Uterus (tissue), 3 donors: ENCODE measurements at regions not wholly inside any gene's neighbourhood (a gene's known extent, or its start where the extent isn't known, plus 50 kb on each side); places are given as distances from the start of the nearest gene placed in this dataset.
"Not testable (repeated sequence)": the region's sequence is repeated elsewhere in the genome, so short reads cannot be mapped to it uniquely, and the experiment has no call there.

ENCODE experiments used
- DNase-seq, 2 donors: peaks; one replicate each; pipeline ENCODE4 v3.0.0-alpha.2; 2019 to 2020
- H3K27ac ChIP-seq, 2 donors: fragments of 200-600 bp; sonication (generic); 1 replicate in 1 of 2; 2 replicates in 1 of 2; pipeline ENCODE4 v1.5.1; 2016 to 2018
- H3K27me3 ChIP-seq, 2 donors: fragments of 200-600 bp; sonication (generic); one replicate each; pipeline ENCODE4 v1.5.1; 2018 to 2019; ENCODE audit warnings: control low read depth in 1 of 2
- H3K36me3 ChIP-seq, 2 donors: fragments of 200-600 bp; sonication (generic); one replicate each; pipeline ENCODE4 v1.5.1; 2019; ENCODE audit warnings: control low read depth in 1 of 2
- H3K4me1 ChIP-seq, 2 donors: fragments of 200-600 bp; sonication (generic); one replicate each; pipeline ENCODE4 v1.5.1; 2018 to 2019; ENCODE audit warnings: control low read depth in 1 of 2
- H3K4me3 ChIP-seq, 2 donors: fragments of 200-600 bp; sonication (generic); 1 replicate in 1 of 2; 2 replicates in 1 of 2; pipeline ENCODE4 v1.5.1; 2018 to 2019; ENCODE audit warnings: mild to moderate bottlenecking in 1 of 2
- H3K9me3 ChIP-seq, 2 donors: fragments of 200-600 bp; sonication (generic); one replicate each; pipeline ENCODE4 v1.5.1; 2019; ENCODE audit warnings: control low read depth in 1 of 2
- POLR2A ChIP-seq, 2 donors: fragments of 450-650 bp; IDR thresholded peaks; one replicate each; pipeline ENCODE4 v1.6.1; 2016; ENCODE audit warnings: antibody characterized with exemption in 2 of 2, mild to moderate bottlenecking in 1 of 2, moderate library complexity in 1 of 2
- intact Hi-C: fragments of 100-400 bp; cut with DNase I; formaldehyde crosslinking; loops from one replicate; pipeline ENCODE4 v1.15.1; 2023; ENCODE audit warnings: low total_unique reads
- TF ChIP-seq, protein P1 (sequence below), 4 experiments: fragments of 200-600 bp in 2 of 4; fragments of 450-650 bp in 2 of 4; sonication (generic) in 2 of 4; IDR thresholded peaks; one replicate each; pipeline ENCODE4 v1.5.1; 2016 to 2019; ENCODE audit warnings: antibody characterized with exemption in 4 of 4, mild to moderate bottlenecking in 2 of 4, moderate library complexity in 1 of 4
- donor health status: DM: yes; HTN: yes; CAD: no.

DNA sequence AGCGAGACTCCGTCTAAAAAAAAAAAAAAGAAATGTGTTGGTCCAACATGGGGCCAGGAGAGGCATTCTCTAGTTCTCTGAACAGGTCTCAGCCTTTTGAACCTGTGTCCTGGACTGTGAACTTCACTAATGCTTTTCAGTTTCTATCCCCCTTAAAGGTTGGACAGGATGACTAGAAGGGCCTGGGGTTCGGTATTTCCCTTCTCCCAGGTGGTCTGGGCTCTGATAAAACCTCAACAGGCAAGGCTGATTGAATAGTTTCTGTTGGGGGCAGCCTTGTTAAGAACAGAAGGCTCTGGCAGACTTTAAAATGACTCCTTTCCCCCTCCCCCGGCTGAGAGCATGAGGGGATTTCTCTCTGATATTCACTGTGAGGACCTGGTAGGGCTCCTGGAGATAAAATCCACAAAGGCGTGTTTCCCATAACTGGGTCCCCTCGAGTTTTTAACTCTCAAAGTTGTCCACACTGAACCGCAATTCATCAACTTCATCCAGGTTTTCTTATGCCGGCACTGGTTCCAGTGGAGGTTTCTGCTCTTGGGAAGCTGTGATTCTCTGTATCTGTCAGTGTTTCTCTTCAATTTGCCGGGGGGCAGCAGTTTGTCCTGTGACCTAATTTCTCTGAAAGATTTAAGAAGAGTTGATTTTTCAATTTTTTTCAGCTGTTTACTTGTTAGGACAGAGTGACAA lies 91.3 kb downstream of the METRNL start:
- no peaks in the 10 kb centered on the region for H3K4me1 ChIP-seq
- H3K27ac ChIP-seq: no peak overlapping the region
- H3K9me3 ChIP-seq: no peaks in the 10 kb centered on the region
- DNase-seq: no peak
- H3K36me3 ChIP-seq: no peaks in the 10 kb centered on the region
- no peak for TF ChIP-seq POLR2A (IDR thresholded peaks at IDR 0.05)
- TF ChIP-seq, protein P1, sequence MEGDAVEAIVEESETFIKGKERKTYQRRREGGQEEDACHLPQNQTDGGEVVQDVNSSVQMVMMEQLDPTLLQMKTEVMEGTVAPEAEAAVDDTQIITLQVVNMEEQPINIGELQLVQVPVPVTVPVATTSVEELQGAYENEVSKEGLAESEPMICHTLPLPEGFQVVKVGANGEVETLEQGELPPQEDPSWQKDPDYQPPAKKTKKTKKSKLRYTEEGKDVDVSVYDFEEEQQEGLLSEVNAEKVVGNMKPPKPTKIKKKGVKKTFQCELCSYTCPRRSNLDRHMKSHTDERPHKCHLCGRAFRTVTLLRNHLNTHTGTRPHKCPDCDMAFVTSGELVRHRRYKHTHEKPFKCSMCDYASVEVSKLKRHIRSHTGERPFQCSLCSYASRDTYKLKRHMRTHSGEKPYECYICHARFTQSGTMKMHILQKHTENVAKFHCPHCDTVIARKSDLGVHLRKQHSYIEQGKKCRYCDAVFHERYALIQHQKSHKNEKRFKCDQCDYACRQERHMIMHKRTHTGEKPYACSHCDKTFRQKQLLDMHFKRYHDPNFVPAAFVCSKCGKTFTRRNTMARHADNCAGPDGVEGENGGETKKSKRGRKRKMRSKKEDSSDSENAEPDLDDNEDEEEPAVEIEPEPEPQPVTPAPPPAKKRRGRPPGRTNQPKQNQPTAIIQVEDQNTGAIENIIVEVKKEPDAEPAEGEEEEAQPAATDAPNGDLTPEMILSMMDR (IDR thresholded peaks at IDR 0.05): no peak
- H3K4me3 ChIP-seq: no peak overlapping the region
- intact Hi-C loops: no loop called here
- no peaks in the 10 kb centered on the region for H3K27me3 ChIP-seq

DNA sequence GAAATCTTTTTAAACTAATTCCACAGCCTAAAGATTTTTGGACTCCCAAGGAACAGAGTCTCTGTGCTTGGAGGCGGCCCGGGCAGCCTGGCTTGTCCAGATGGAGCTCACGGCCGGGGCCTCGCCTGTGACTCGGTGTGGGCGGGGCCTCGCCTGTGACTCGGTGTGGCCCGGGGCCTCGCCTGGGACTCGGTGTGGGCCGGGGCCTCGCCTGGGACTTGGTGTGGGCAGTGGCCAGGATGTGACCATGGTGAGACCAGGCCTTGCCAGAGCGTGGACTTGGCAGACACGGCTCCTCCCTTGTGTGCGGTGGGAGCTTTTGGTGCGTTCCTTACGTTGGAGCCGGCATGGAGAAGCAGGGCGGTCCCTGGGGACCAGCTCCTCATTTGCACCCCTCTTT lies 92.3 kb downstream of the METRNL start:
- H3K4me1 ChIP-seq: no peaks in the 10 kb centered on the region
- no peak overlapping the region for H3K27ac ChIP-seq
- no peak overlapping the region for H3K4me3 ChIP-seq
- H3K27me3 ChIP-seq: no peaks in the 10 kb centered on the region
- TF ChIP-seq POLR2A (IDR thresholded peaks at IDR 0.05): no peak
- TF ChIP-seq, protein P1 (IDR thresholded peaks at IDR 0.05): no peak
- H3K9me3 ChIP-seq: no peaks in the 10 kb centered on the region
- H3K36me3 ChIP-seq: no peaks in the 10 kb centered on the region
- peak in 1 of 2 donors; percentile 9 for DNase-seq
- intact Hi-C loops: no loop called here

DNA sequence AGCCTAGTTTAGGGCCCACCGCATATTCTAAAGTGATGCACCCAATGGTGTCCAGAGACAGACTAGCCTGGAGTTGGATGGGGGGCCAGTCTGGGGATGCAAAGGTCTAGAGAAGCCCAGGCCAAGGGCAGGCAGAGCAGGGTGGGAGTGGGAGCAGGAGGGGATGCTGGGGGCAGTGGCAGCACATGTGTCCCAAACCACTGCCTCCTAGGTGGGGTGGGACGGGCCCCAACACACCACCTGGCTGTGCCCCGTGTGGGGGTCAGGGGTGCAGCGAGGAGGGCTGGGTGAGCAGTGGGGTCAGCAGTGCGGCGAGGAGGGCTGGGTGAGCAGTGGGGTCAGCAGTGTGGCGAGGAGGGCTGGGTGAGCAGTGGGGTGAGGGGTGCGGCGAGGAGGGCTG lies 92.7 kb downstream of the METRNL start:
- H3K4me1 ChIP-seq, H3K27me3 ChIP-seq, H3K27ac ChIP-seq, H3K9me3 ChIP-seq, H3K4me3 ChIP-seq, intact Hi-C loops, H3K36me3 ChIP-seq: not testable (repeated sequence)
- peak in 1 of 2 donors; percentile 7 for DNase-seq

DNA sequence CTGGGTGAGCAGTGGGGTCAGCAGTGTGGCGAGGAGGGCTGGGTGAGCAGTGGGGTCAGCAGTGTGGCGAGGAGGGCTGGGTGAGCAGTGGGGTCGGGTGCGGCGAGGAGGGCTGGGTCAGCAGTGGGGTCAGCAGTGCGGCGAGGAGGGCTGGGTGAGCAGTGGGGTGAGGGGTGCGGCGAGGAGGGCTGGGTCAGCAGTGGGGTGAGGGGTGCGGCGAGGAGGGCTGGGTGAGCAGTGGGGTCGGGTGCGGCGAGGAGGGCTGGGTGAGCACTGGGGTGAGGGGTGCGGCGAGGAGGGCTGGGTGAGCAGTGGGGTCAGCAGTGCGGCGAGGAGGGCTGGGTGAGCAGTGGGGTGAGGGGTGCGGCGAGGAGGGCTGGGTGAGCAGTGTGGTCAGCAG lies 93.2 kb downstream of the METRNL start:
- H3K27me3 ChIP-seq, intact Hi-C loops, DNase-seq, H3K4me3 ChIP-seq, H3K36me3 ChIP-seq, H3K27ac ChIP-seq, H3K4me1 ChIP-seq, H3K9me3 ChIP-seq: not testable (repeated sequence)

DNA sequence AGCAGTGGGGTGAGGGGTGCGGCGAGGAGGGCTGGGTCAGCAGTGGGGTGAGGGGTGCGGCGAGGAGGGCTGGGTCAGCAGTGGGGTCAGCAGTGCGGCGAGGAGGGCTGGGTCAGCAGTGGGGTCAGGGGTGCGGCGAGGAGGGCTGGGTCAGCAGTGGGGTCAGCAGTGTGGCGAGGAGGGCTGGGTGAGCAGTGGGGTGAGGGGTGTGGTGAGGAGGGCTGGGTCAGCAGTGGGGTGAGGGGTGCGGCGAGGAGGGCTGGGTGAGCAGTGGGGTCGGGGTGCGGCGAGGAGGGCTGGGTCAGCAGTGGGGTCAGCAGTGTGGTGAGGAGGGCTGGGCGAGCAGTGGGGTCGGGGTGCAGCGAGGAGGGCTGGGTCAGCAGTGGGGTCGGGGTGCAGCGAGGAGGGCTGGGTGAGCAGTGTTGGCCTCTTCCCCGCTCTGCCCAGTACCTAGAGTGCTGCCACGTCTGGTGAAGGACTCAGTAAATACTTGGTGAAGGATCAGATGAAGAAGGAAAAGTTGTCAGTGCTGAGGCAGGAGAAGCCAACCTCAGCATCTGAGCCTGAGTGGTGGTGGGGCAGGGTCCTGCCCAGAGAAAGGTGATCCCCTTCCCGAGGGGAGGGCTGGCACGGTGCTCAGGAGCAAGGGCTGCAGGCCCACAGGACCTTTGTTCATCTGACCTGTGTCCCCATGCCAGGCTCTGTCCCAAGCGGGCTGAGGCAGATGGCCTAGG lies 93.9 kb downstream of the METRNL start:
- DNase-seq: peak in 1 of 2 donors; percentile 12
- H3K27me3 ChIP-seq, H3K36me3 ChIP-seq, H3K4me3 ChIP-seq, H3K27ac ChIP-seq, intact Hi-C loops, H3K9me3 ChIP-seq, H3K4me1 ChIP-seq: not testable (repeated sequence)

DNA sequence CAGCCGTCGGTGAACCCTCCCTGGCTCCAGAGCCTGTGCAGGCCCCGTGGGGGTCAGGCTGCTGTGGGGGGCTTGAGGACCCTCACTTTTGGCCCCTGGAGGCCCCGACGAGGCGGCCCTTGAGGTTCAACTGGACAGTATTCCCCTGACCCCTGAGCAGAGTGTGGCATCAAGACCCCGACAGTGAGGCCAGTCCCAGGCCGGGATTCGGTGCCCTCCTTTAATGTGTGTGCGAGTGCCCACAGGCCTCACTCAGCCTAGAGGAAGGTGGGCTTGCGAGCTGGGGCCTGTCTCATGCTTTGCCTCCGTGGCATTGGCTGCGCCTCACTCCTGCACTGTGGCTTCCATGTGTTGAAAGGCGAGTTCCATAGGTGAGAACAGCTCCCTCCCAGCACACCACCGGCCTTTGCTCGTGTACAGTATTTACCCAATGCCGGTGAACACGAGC lies 94.5 kb downstream of the METRNL start:
- Histone ChIP-seq H3K4me1 (no peaks in the 10 kb centered on the region), H3K27ac (no peak overlapping the region), H3K4me3 (no peak overlapping the region), H3K27me3 (no peaks in the 10 kb centered on the region), H3K36me3 (no peaks in the 10 kb centered on the region), H3K9me3 (no peaks in the 10 kb centered on the region)
- no peak for TF ChIP-seq POLR2A (IDR thresholded peaks at IDR 0.05)
- TF ChIP-seq, protein P1 (IDR thresholded peaks at IDR 0.05): no peak
- intact Hi-C loops: no loop called here
- peak in 1 of 2 donors; percentile 10 for DNase-seq
